ENCODE measurements at regions not wholly inside any gene's neighbourhood (a gene's known extent, or its start where the extent isn't known, plus 50 kb on each side); places are given as distances from the start of the nearest gene placed in this dataset.

- CTCF ChIA-PET: no interaction called here
- TF ChIP-seq CTCF (IDR thresholded peaks at IDR 0.05; ENCODE audit: control extremely low read depth, extremely low read depth, low read depth, missing control alignments): no peak
- POLR2A ChIA-PET: no interaction called here
- no peak for DNase-seq (ENCODE audit: extremely low spot score)
Observed at GRCh38 chr4:12846368-12846767, 637.8 kb downstream of the RAB28 start.

DNA sequence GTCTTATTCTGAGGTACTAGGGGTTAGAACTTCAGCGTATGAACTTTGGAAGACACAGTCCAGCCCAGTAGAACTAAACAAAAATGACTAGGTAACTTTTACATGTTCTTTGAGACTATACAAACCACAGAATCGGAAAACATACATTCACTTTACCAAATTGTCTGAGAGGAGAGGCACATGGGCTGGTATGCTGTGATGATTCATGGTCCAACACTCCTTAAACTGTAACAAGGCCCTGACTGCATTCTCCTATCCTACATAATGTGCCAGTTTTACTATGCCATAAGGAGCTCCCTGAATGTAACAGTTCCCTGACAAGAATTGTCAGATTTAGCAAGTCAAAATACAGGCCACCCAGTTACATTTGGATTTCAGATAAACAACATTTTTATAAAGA, 640.0 kb downstream of the RAB28 start:
- ChIA-PET POLR2A (no interaction called here), CTCF (interaction anchor here (1.4 kb wide), 1 partner anchor 9 kb away, joined by 3 read pairs; no protein-coding TSS in a partner anchor)
- no peak for DNase-seq (ENCODE audit: extremely low spot score)
- TF ChIP-seq CTCF (IDR thresholded peaks at IDR 0.05; ENCODE audit: control extremely low read depth, extremely low read depth, low read depth, missing control alignments): no peak

DNA sequence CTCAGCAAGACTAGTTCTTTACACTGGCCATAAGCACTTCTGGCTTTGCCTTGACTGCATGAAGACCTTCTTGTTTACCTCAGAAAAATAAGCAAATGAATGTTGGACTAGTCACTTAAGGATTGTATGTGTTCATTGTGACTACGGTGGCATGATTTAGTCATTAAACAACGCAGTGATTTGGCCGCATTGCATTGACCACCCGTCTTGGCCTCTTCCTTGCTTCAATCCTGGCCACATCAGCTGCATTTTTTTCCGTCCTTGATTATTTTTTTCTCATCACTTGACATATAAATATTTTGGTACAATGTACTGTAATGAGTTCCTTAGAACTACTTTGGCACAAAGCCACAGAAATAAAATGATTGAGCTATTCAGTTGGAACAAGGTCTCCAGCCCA, 656.2 kb downstream of the RAB28 start:
- TF ChIP-seq CTCF (IDR thresholded peaks at IDR 0.05; ENCODE audit: control extremely low read depth, extremely low read depth, low read depth, missing control alignments): no peak
- POLR2A ChIA-PET: no interaction called here
- DNase-seq (ENCODE audit: extremely low spot score): no peak
- CTCF ChIA-PET: no interaction called here

- no peak for TF ChIP-seq CTCF (IDR thresholded peaks at IDR 0.05; ENCODE audit: control extremely low read depth, extremely low read depth, low read depth, missing control alignments)
- DNase-seq (ENCODE audit: extremely low spot score): no peak
- ChIA-PET POLR2A (no interaction called here), CTCF (interaction anchor here (2.8 kb wide), 1 partner anchor 13 kb away, joined by 6 read pairs; no protein-coding TSS in a partner anchor)
Observed at GRCh38 chr4:12791536-12791935, 692.6 kb downstream of the RAB28 start.

GRCh38 chr4:12787261-12787660, 696.9 kb downstream of the RAB28 start:
- ChIA-PET POLR2A (no interaction called here), CTCF (no interaction called here)
- no peak for DNase-seq (ENCODE audit: extremely low spot score)
- TF ChIP-seq CTCF (IDR thresholded peaks at IDR 0.05; ENCODE audit: control extremely low read depth, extremely low read depth, low read depth, missing control alignments): no peak

DNA sequence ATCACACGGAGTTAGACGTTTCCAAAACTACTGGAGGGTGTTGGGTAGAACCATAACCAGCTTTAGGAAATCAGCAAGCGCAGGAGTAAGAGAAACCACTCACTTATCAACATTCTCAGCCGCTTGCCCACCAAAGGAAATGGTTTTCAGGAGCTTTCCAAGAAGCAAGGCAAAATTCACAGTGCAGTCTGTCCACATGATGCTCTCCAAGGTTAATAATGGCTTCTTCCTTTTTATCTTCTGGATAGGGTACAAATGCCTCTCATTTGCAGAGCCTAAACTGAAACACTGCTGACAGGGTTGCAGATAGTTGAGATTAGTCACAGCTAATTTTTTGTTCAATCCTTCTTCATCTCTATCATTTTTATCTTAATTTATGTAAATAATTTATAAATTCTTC, 705.4 kb downstream of the RAB28 start:
- POLR2A ChIA-PET: no interaction called here
- no peak for DNase-seq (ENCODE audit: extremely low spot score)
- CTCF ChIA-PET: interaction anchor here (1.1 to 2.3 kb wide), 4 partner anchors 10 to 17 kb away, joined by 3 to 6 read pairs (median 4); no protein-coding TSS in a partner anchor
- no peak for TF ChIP-seq CTCF (IDR thresholded peaks at IDR 0.05; ENCODE audit: control extremely low read depth, extremely low read depth, low read depth, missing control alignments)

DNA sequence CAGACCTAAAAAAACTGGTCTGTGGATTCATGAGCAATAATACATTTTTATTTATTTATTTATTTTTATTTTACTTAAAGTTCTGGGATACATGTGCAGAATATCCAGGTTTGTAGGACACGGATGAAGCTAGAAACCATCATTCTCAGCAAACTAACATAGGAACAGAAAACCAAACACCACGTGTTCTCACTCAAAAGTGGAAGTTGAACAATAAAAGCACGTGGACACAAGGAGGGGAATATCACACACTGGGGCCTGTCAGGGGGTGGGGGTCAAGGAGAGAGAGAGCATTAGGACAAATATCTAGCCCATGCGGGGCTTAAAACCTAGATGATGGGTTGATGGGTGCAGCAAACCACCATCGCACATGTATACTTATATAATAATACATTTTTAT, 705.9 kb downstream of the RAB28 start:
- TF ChIP-seq CTCF (IDR thresholded peaks at IDR 0.05; ENCODE audit: control extremely low read depth, extremely low read depth, low read depth, missing control alignments): no peak
- DNase-seq (ENCODE audit: extremely low spot score): no peak
- POLR2A ChIA-PET: no interaction called here
- CTCF ChIA-PET: interaction anchor here (1.1 to 2.3 kb wide), 4 partner anchors 9 to 17 kb away, joined by 3 to 6 read pairs (median 4); no protein-coding TSS in a partner anchor
